IMR-90 (cell line): ENCODE measurements at regions not wholly inside any gene's neighbourhood (a gene's known extent, or its start where the extent isn't known, plus 50 kb on each side); places are given as distances from the start of the nearest gene placed in this dataset.

ENCODE experiments used
- ATAC-seq: fragments of 200-7000 bp; cut with Tn5 transposase; 2 replicates; pipeline ENCODE4 v1.9.1; 2020; ENCODE audit warnings: low read depth, mild to moderate bottlenecking, moderate library complexity
- BruUV-seq: library from RNA; stranded (reverse); fragments of 400-500 nt; replicated peaks from 2 replicates; lab custom pipeline; 2021; lab: Mats Ljungman, UMichigan
- CTCF ChIA-PET: fragments of 300-600 bp; formaldehyde crosslinking; extraction: SDS; loops from one replicate; lab custom pipeline; 2021; ENCODE audit warnings: antibody characterized with exemption; lab: Yijun Ruan, JAX
- POLR2A ChIA-PET: fragments of 300-600 bp; sonication (Branson Sonifier 250); formaldehyde crosslinking; loops from one replicate; lab custom pipeline; 2022; ENCODE audit warnings: antibody characterized with exemption; ENCODE audit not compliant: unreplicated experiment; lab: Charles Lee
- DNase-seq: peaks from one replicate; pipeline ENCODE4 v3.0.0; 2013
- H2AFZ ChIP-seq: replicated peaks from 2 replicates; pipeline ENCODE3; 2013; ENCODE audit warnings: low read length, mild to moderate bottlenecking; ENCODE audit not compliant: poor library complexity
- H2AK5ac ChIP-seq: 2 replicates; pipeline ENCODE4 v1.6.1; 2013; ENCODE audit warnings: low read depth, low read length, inconsistent platforms
- H2AK9ac ChIP-seq: replicated peaks from 2 replicates; pipeline ENCODE3; 2013; ENCODE audit warnings: mild to moderate bottlenecking, low read depth, low read length, moderate library complexity; ENCODE audit not compliant: poor library complexity
- H2BK120ac ChIP-seq: 2 replicates; pipeline ENCODE4 v1.6.1; 2013; ENCODE audit warnings: low read depth, low read length, inconsistent platforms
- H2BK15ac ChIP-seq: 3 replicates; pipeline ENCODE4 v1.6.1; 2013; ENCODE audit warnings: low read depth, low read length, inconsistent platforms
- H2BK20ac ChIP-seq: 2 replicates; pipeline ENCODE4 v1.6.1; 2013; ENCODE audit warnings: low read depth, mild to moderate bottlenecking, inconsistent platforms, low read length, moderate library complexity
- H2BK5ac ChIP-seq: 2 replicates; pipeline ENCODE4 v1.6.1; 2013; ENCODE audit warnings: mild to moderate bottlenecking, low read depth, low read length, inconsistent platforms; ENCODE audit not compliant: poor library complexity, severe bottlenecking
- H3K14ac ChIP-seq: replicated peaks from 2 replicates; pipeline ENCODE4 v1.6.1; 2013; ENCODE audit warnings: low read depth, low read length, inconsistent platforms
- H3K18ac ChIP-seq: 2 replicates; pipeline ENCODE4 v1.6.1; 2013; ENCODE audit warnings: low read depth, low read length, control low read depth
- H3K23ac ChIP-seq: 2 replicates; pipeline ENCODE4 v1.6.1; 2013; ENCODE audit warnings: low read depth, low read length, inconsistent platforms
- H3K27ac ChIP-seq: 2 replicates; pipeline ENCODE4 v1.5.1; 2013; ENCODE audit warnings: mild to moderate bottlenecking, control low read depth, low read length; ENCODE audit not compliant: insufficient read depth
- H3K27me3 ChIP-seq: 2 replicates; pipeline ENCODE4 v1.6.1; 2013; ENCODE audit warnings: low read length; ENCODE audit not compliant: control insufficient read depth, insufficient read depth
- H3K36me3 ChIP-seq: 2 replicates; pipeline ENCODE4 v1.6.1; 2013; ENCODE audit warnings: low read length, mixed read lengths; ENCODE audit not compliant: control insufficient read depth, insufficient read depth
- H3K4ac ChIP-seq: 2 replicates; pipeline ENCODE4 v1.6.1; 2013; ENCODE audit warnings: low read depth, low read length, inconsistent platforms
- H3K4me1 ChIP-seq: 2 replicates; pipeline ENCODE4 v1.6.1; 2013; ENCODE audit warnings: low read length, mixed read lengths; ENCODE audit not compliant: control insufficient read depth, insufficient read depth
- H3K4me2 ChIP-seq: 2 replicates; pipeline ENCODE4 v1.6.1; 2013; ENCODE audit warnings: low read depth, mild to moderate bottlenecking, control low read depth, low read length, moderate library complexity
- H3K4me3 ChIP-seq: 2 replicates; pipeline ENCODE4 v1.5.1; 2013; ENCODE audit warnings: low read depth, mild to moderate bottlenecking, control low read depth, low read length, moderate library complexity; ENCODE audit not compliant: insufficient read depth
- H3K56ac ChIP-seq: 2 replicates; pipeline ENCODE4 v1.6.1; 2013; ENCODE audit warnings: low read length, inconsistent platforms; ENCODE audit not compliant: insufficient read depth; ENCODE audit errors: extremely low read depth
- H3K79me1 ChIP-seq, 2 experiments: 2 replicates each; pipeline ENCODE4 v1.6.1; 2013; ENCODE audit warnings: low read length in 2 of 2, inconsistent platforms in 1 of 2, low read depth in 1 of 2
- H3K9ac ChIP-seq: 2 replicates; pipeline ENCODE4 v1.6.1; 2013; ENCODE audit warnings: low read depth, low read length, control low read depth
- H3K9me1 ChIP-seq: 2 replicates; pipeline ENCODE4 v1.6.1; 2013; ENCODE audit warnings: low read length, inconsistent platforms; ENCODE audit not compliant: insufficient read depth
- H3K9me3 ChIP-seq: 2 replicates; pipeline ENCODE4 v1.6.1; 2013; ENCODE audit warnings: low read length; ENCODE audit not compliant: control insufficient read depth, insufficient read depth
- H4K20me1 ChIP-seq: 2 replicates; pipeline ENCODE4 v1.6.1; 2013; ENCODE audit warnings: low read length, inconsistent platforms; ENCODE audit not compliant: insufficient read depth
- H4K5ac ChIP-seq: 2 replicates; pipeline ENCODE4 v1.6.1; 2013; ENCODE audit warnings: mild to moderate bottlenecking, low read depth, low read length, control low read depth
- H4K8ac ChIP-seq, 2 experiments: 2 replicates each; pipeline ENCODE4 v1.6.1; 2013; ENCODE audit warnings: low read depth in 2 of 2, low read length in 2 of 2, control low read depth in 1 of 2, inconsistent platforms in 1 of 2
- H4K91ac ChIP-seq: 2 replicates; pipeline ENCODE4 v1.6.1; 2013; ENCODE audit warnings: low read depth, low read length, inconsistent platforms; ENCODE audit not compliant: insufficient read depth
- BHLHE40 ChIP-seq: fragments of 150-350 bp; IDR thresholded peaks from 2 replicates; pipeline ENCODE4 v1.6.1; 2016; ENCODE audit warnings: mild to moderate bottlenecking, low read depth, low read length
- CEBPB ChIP-seq: IDR thresholded peaks from 2 replicates; pipeline ENCODE4 v1.6.1; 2012; ENCODE audit warnings: low read depth, low read length, improper control_type of control experiment
- CHD1 ChIP-seq: IDR thresholded peaks from 2 replicates; pipeline ENCODE4 v1.6.1; 2012; ENCODE audit warnings: low read depth, low read length, improper control_type of control experiment
- FOS ChIP-seq: fragments of 150-350 bp; IDR thresholded peaks from 2 replicates; pipeline ENCODE4 v1.6.1; 2016; ENCODE audit warnings: low read depth, low read length
- MAFK ChIP-seq: IDR thresholded peaks from 2 replicates; pipeline ENCODE4 v1.6.1; 2012; ENCODE audit warnings: low read depth, low read length, improper control_type of control experiment
- MAZ ChIP-seq: IDR thresholded peaks from 2 replicates; pipeline ENCODE4 v1.6.1; 2012; ENCODE audit warnings: low read depth, mild to moderate bottlenecking, low read length, improper control_type of control experiment, moderate library complexity, borderline replicate concordance
- MXI1 ChIP-seq: IDR thresholded peaks from 2 replicates; pipeline ENCODE4 v1.6.1; 2012; ENCODE audit warnings: low read depth, mild to moderate bottlenecking, low read length, moderate library complexity, borderline replicate concordance
- NFE2L2 ChIP-seq: fragments of 150-350 bp; IDR thresholded peaks from 2 replicates; pipeline ENCODE4 v1.6.1; 2016; ENCODE audit warnings: low read depth, mild to moderate bottlenecking, low read length
- POLR2A ChIP-seq: IDR thresholded peaks from 2 replicates; pipeline ENCODE4 v1.6.1; 2012; ENCODE audit warnings: mild to moderate bottlenecking, low read depth, low read length
- RAD21 ChIP-seq: IDR thresholded peaks from 2 replicates; pipeline ENCODE4 v1.6.1; 2012; ENCODE audit warnings: low read length, improper control_type of control experiment
- RCOR1 ChIP-seq: IDR thresholded peaks from 2 replicates; pipeline ENCODE4 v1.6.1; 2012; ENCODE audit warnings: mild to moderate bottlenecking, low read length, improper control_type of control experiment; ENCODE audit not compliant: insufficient replicate concordance
- RFX5 ChIP-seq: IDR thresholded peaks from 2 replicates; pipeline ENCODE4 v1.8.0; 2012; ENCODE audit warnings: low read depth, mild to moderate bottlenecking, low read length, moderate library complexity
- SMC3 ChIP-seq: fragments of 150-350 bp; IDR thresholded peaks from 2 replicates; pipeline ENCODE4 v1.6.1; 2016; ENCODE audit warnings: low read depth, mild to moderate bottlenecking, antibody characterized with exemption, low read length, moderate library complexity
- WGBS, 2 experiments: methylation state at CpG; one replicate each; pipeline versions ENCODE4 v1.1.5 to v1.1.7; 2013; ENCODE audit warnings: missing lambda C conversion rate in 2 of 2; ENCODE audit not compliant: insufficient read length in 1 of 2; ENCODE audit errors: extremely low coverage in 2 of 2; 5-methylcytosine and 5-hydroxymethylcytosine counted together
- dilution Hi-C: fragments of 300-500 bp; cut with HindIII; formaldehyde crosslinking; loops from one replicate; pipeline ENCODE4 v1.14.3; 2018; ENCODE audit warnings: low sequenced_read_pairs; ENCODE audit not compliant: unreplicated experiment
- in situ Hi-C: fragments of 300-500 bp; cut with MboI; formaldehyde crosslinking; loops from 3 replicates; pipeline ENCODE4 v1.14.3; 2019; ENCODE audit warnings: low sequenced_read_pairs, inconsistent platforms, mixed read lengths
- intact Hi-C: fragments of 100-400 bp; cut with micrococcal nuclease; formaldehyde crosslinking; loops from 2 replicates; pipeline ENCODE4 v1.10.0; 2022
- TF ChIP-seq, protein P1 (sequence below): fragments of 150-350 bp; IDR thresholded peaks from 2 replicates; pipeline ENCODE4 v1.6.1; 2017; ENCODE audit warnings: mild to moderate bottlenecking, antibody characterized with exemption, low read length, low read depth
- TF ChIP-seq, protein P2 (sequence below): fragments of 150-350 bp; IDR thresholded peaks from 2 replicates; pipeline ENCODE4 v1.6.1; 2016; ENCODE audit warnings: low read depth, mild to moderate bottlenecking, low read length, moderate library complexity, borderline replicate concordance
- TF ChIP-seq, protein P3 (sequence below): conservative IDR thresholded peaks from 2 replicates; pipeline ENCODE4 v1.5.1; 2012; ENCODE audit warnings: mild to moderate bottlenecking, low read depth, low read length, improper control_type of control experiment

DNA sequence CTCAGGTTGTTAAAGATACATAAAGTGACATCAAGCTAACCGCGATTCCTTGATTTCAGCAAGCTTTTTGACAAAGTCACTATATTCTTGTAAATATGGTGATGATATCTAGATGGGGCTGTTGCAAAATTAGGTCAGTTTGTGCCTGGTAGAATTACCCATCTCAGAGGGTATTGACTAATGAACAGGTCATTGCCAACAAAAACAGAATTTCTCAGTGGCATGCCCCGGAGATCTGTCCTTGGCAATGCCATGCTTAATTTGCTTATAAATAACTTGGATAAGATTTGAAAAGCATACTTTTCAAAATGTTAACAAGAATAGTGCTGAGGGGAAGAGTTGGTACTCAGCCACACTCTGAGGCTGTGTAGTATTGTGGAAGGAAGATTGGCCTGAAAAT, 783.3 kb upstream of the SEMA6A start:
- Histone ChIP-seq H3K9me1 (no peaks in the 10 kb centered on the region), H2BK20ac (no peak overlapping the region), H2AFZ (no peak overlapping the region), H3K4me2 (no peak overlapping the region), H4K8ac (no peak overlapping the region), H3K27ac (no peak overlapping the region), H3K9ac (no peak overlapping the region), H2BK15ac (no peak overlapping the region), H3K27me3 (no peaks in the 10 kb centered on the region), H4K5ac (no peak overlapping the region), H3K18ac (no peak overlapping the region), H3K9me3 (no peaks in the 10 kb centered on the region), H3K14ac (no peak overlapping the region), H4K91ac (no peak overlapping the region), H3K56ac (no peak overlapping the region), H4K20me1 (no peaks in the 10 kb centered on the region), H2AK5ac (no peak overlapping the region), H3K4me3 (no peak overlapping the region), H3K79me1 (no peaks in the 10 kb centered on the region), H2AK9ac (no peak overlapping the region), H3K23ac (no peak overlapping the region), H3K36me3 (no peaks in the 10 kb centered on the region), H2BK120ac (no peak overlapping the region), H3K4ac (no peak overlapping the region), H3K4me1 (no peaks in the 10 kb centered on the region), H2BK5ac (no peak overlapping the region)
- TF ChIP-seq SMC3, result no peak
- no peak for TF ChIP-seq RFX5
- TF ChIP-seq, protein P1, sequence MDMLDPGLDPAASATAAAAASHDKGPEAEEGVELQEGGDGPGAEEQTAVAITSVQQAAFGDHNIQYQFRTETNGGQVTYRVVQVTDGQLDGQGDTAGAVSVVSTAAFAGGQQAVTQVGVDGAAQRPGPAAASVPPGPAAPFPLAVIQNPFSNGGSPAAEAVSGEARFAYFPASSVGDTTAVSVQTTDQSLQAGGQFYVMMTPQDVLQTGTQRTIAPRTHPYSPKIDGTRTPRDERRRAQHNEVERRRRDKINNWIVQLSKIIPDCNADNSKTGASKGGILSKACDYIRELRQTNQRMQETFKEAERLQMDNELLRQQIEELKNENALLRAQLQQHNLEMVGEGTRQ, result no peak
- TF ChIP-seq RCOR1, result no peak
- TF ChIP-seq BHLHE40, result no peak
- TF ChIP-seq, protein P2, sequence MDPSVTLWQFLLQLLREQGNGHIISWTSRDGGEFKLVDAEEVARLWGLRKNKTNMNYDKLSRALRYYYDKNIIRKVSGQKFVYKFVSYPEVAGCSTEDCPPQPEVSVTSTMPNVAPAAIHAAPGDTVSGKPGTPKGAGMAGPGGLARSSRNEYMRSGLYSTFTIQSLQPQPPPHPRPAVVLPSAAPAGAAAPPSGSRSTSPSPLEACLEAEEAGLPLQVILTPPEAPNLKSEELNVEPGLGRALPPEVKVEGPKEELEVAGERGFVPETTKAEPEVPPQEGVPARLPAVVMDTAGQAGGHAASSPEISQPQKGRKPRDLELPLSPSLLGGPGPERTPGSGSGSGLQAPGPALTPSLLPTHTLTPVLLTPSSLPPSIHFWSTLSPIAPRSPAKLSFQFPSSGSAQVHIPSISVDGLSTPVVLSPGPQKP, result no peak
- TF ChIP-seq MAFK, result no peak
- no peak for TF ChIP-seq RAD21
- TF ChIP-seq, protein P3, sequence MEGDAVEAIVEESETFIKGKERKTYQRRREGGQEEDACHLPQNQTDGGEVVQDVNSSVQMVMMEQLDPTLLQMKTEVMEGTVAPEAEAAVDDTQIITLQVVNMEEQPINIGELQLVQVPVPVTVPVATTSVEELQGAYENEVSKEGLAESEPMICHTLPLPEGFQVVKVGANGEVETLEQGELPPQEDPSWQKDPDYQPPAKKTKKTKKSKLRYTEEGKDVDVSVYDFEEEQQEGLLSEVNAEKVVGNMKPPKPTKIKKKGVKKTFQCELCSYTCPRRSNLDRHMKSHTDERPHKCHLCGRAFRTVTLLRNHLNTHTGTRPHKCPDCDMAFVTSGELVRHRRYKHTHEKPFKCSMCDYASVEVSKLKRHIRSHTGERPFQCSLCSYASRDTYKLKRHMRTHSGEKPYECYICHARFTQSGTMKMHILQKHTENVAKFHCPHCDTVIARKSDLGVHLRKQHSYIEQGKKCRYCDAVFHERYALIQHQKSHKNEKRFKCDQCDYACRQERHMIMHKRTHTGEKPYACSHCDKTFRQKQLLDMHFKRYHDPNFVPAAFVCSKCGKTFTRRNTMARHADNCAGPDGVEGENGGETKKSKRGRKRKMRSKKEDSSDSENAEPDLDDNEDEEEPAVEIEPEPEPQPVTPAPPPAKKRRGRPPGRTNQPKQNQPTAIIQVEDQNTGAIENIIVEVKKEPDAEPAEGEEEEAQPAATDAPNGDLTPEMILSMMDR, result no peak
- TF ChIP-seq MXI1, result no peak
- no peak for TF ChIP-seq MAZ
- TF ChIP-seq NFE2L2, result no peak
- TF ChIP-seq CEBPB, result no peak
- TF ChIP-seq FOS, result no peak
- no peak for TF ChIP-seq CHD1
- no peak for TF ChIP-seq POLR2A
- in situ Hi-C loops (no loop called here), intact Hi-C loops (no loop called here), dilution Hi-C loops (no loop called here)
- CTCF ChIA-PET, result no interaction called here
- POLR2A ChIA-PET, result no interaction called here
- no TSS peak for BruUV-seq
- no CpG with 5 or more reads among the region's 3 CpGs for WGBS, 2 experiments
- DNase-seq (no peak), ATAC-seq (no peak)
